K562 (cell line): ENCODE measurements at regions not wholly inside any gene's neighbourhood (a gene's known extent, or its start where the extent isn't known, plus 50 kb on each side); places are given as distances from the start of the nearest gene placed in this dataset.

Experiments used
- ARID1B ChIP-seq: fragments of 450-650 bp; IDR thresholded peaks from 2 replicates; pipeline ENCODE4 v1.6.1; 2016; ENCODE audit warnings: antibody characterized with exemption, mild to moderate bottlenecking, inconsistent platforms
- ELF1 ChIP-seq: fragments of 200-800 bp; sonication (Bioruptor generic); IDR thresholded peaks from 2 replicates; pipeline ENCODE4 v1.6.1; 2016; ENCODE audit warnings: missing genetic modification characterization, missing compliant biosample characterization
- ETV1 ChIP-seq: fragments of 450-650 bp; conservative IDR thresholded peaks from 2 replicates; pipeline ENCODE4 v1.6.1; 2016; ENCODE audit warnings: missing genetic modification characterization, control low read depth, low read depth, missing compliant biosample characterization
- FOS ChIP-seq: IDR thresholded peaks from 3 replicates; pipeline ENCODE4 v1.6.1; 2011; ENCODE audit not compliant: insufficient read length; ENCODE audit errors: extremely low read depth
- GABPB1 ChIP-seq: sonication (generic); formaldehyde crosslinking; IDR thresholded peaks from 2 replicates; pipeline ENCODE4 v1.8.0; 2022; ENCODE audit warnings: mild to moderate bottlenecking, missing genetic modification reagents
- RCOR1 ChIP-seq, 2 experiments: IDR thresholded peaks; 2 replicates each; pipeline ENCODE4 v1.6.1; 2012; ENCODE audit warnings: low read depth in 2 of 2, low read length in 2 of 2, borderline replicate concordance in 1 of 2, improper control_type of control experiment in 1 of 2
- USF1 ChIP-seq: sonication (generic); formaldehyde crosslinking; IDR thresholded peaks from 2 replicates; pipeline ENCODE4 v1.9.0; 2022; ENCODE audit warnings: mild to moderate bottlenecking, missing genetic modification reagents
- ZNF143 ChIP-seq: sonication (generic); formaldehyde crosslinking; IDR thresholded peaks from 2 replicates; pipeline ENCODE4 v1.9.0; 2022; ENCODE audit warnings: mild to moderate bottlenecking, missing genetic modification reagents
- TF ChIP-seq, protein P1 (sequence below): fragments of 450-650 bp; IDR thresholded peaks from 2 replicates; pipeline ENCODE4 v1.6.1; 2016; ENCODE audit warnings: mild to moderate bottlenecking, moderate library complexity
- TF ChIP-seq, protein P2 (sequence below), 2 experiments: IDR thresholded peaks; 2 replicates each; pipeline ENCODE4 v1.6.1; 2011; ENCODE audit warnings: borderline replicate concordance in 1 of 2, control low read depth in 1 of 2, low read depth in 1 of 2, low read length in 1 of 2, mild to moderate bottlenecking in 1 of 2, mixed read lengths in 1 of 2, moderate library complexity in 1 of 2; ENCODE audit not compliant: insufficient read depth in 1 of 2, insufficient read length in 1 of 2, poor library complexity in 1 of 2, severe bottlenecking in 1 of 2; ENCODE audit errors: extremely low read depth in 1 of 2
- TF ChIP-seq, protein P3 (sequence below): sonication (generic); formaldehyde crosslinking; IDR thresholded peaks from 2 replicates; pipeline ENCODE4 v1.8.1; 2023; ENCODE audit warnings: mild to moderate bottlenecking, missing genetic modification reagents

DNA sequence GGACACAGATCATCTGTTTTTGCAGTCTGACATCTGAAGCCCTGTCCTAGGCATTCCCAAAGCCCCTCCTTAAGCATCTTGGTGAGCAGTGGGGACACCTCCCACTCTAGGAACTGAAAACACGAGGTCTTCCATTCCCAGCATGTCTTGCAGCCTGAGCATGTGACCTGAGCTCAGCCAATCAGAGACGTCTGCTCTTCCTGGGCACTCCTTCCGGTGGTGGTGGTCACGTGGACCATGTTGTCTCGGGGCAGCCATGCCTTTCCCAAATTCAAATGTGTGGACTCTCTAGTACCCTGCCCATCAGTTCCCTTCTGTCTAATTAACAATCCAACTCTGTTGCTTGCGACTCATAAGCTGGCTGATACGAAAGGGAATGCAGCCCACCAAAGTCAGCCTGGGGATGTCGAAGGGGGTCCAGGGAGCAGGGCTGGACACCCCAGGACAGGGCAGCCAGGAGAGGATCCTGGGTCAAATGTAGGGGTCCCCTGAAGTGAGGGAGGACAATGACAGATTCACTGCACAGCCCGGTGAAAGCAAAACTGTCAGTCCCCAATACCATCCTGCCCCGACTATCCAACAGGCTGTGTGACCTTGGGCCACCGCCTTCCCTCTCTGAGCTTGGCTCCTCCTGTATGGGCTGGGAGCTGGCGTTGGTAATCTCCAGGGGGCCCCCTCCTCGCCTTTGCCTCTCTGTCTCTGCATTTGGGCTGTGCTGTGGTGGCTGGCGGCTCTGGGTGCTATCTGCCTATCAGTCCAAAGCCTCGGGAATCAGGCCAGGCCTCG is 57.4 kb upstream of the BAIAP2L1 start (continued):
- peak; percentile 67 for TF ChIP-seq GABPB1 (CRISPR knock-in tag)
- TF ChIP-seq, protein P1, sequence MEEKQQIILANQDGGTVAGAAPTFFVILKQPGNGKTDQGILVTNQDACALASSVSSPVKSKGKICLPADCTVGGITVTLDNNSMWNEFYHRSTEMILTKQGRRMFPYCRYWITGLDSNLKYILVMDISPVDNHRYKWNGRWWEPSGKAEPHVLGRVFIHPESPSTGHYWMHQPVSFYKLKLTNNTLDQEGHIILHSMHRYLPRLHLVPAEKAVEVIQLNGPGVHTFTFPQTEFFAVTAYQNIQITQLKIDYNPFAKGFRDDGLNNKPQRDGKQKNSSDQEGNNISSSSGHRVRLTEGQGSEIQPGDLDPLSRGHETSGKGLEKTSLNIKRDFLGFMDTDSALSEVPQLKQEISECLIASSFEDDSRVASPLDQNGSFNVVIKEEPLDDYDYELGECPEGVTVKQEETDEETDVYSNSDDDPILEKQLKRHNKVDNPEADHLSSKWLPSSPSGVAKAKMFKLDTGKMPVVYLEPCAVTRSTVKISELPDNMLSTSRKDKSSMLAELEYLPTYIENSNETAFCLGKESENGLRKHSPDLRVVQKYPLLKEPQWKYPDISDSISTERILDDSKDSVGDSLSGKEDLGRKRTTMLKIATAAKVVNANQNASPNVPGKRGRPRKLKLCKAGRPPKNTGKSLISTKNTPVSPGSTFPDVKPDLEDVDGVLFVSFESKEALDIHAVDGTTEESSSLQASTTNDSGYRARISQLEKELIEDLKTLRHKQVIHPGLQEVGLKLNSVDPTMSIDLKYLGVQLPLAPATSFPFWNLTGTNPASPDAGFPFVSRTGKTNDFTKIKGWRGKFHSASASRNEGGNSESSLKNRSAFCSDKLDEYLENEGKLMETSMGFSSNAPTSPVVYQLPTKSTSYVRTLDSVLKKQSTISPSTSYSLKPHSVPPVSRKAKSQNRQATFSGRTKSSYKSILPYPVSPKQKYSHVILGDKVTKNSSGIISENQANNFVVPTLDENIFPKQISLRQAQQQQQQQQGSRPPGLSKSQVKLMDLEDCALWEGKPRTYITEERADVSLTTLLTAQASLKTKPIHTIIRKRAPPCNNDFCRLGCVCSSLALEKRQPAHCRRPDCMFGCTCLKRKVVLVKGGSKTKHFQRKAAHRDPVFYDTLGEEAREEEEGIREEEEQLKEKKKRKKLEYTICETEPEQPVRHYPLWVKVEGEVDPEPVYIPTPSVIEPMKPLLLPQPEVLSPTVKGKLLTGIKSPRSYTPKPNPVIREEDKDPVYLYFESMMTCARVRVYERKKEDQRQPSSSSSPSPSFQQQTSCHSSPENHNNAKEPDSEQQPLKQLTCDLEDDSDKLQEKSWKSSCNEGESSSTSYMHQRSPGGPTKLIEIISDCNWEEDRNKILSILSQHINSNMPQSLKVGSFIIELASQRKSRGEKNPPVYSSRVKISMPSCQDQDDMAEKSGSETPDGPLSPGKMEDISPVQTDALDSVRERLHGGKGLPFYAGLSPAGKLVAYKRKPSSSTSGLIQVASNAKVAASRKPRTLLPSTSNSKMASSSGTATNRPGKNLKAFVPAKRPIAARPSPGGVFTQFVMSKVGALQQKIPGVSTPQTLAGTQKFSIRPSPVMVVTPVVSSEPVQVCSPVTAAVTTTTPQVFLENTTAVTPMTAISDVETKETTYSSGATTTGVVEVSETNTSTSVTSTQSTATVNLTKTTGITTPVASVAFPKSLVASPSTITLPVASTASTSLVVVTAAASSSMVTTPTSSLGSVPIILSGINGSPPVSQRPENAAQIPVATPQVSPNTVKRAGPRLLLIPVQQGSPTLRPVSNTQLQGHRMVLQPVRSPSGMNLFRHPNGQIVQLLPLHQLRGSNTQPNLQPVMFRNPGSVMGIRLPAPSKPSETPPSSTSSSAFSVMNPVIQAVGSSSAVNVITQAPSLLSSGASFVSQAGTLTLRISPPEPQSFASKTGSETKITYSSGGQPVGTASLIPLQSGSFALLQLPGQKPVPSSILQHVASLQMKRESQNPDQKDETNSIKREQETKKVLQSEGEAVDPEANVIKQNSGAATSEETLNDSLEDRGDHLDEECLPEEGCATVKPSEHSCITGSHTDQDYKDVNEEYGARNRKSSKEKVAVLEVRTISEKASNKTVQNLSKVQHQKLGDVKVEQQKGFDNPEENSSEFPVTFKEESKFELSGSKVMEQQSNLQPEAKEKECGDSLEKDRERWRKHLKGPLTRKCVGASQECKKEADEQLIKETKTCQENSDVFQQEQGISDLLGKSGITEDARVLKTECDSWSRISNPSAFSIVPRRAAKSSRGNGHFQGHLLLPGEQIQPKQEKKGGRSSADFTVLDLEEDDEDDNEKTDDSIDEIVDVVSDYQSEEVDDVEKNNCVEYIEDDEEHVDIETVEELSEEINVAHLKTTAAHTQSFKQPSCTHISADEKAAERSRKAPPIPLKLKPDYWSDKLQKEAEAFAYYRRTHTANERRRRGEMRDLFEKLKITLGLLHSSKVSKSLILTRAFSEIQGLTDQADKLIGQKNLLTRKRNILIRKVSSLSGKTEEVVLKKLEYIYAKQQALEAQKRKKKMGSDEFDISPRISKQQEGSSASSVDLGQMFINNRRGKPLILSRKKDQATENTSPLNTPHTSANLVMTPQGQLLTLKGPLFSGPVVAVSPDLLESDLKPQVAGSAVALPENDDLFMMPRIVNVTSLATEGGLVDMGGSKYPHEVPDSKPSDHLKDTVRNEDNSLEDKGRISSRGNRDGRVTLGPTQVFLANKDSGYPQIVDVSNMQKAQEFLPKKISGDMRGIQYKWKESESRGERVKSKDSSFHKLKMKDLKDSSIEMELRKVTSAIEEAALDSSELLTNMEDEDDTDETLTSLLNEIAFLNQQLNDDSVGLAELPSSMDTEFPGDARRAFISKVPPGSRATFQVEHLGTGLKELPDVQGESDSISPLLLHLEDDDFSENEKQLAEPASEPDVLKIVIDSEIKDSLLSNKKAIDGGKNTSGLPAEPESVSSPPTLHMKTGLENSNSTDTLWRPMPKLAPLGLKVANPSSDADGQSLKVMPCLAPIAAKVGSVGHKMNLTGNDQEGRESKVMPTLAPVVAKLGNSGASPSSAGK = peak; percentile 91
- 0 out of 2 replicates have a peak, but pooled peaks have one; percentile 23 for TF ChIP-seq ELF1
- 0 out of 2 replicates have a peak, but pooled peaks have one; percentile 43 for TF ChIP-seq ETV1 (tag)
- no peak for TF ChIP-seq ARID1B
- peak; percentile 68 for TF ChIP-seq FOS
- TF ChIP-seq USF1 = peak; percentile 97
- TF ChIP-seq RCOR1 (IDR thresholded peaks at IDR 0.05; ENCODE audit: borderline replicate concordance in 1 of 2, low read depth in 2 of 2, low read length in 2 of 2) = no peak
- peak; percentile 65; the same call in 1 of the 2 replicates for TF ChIP-seq ZNF143 (CRISPR knock-in tag)
- TF ChIP-seq, protein P2, sequence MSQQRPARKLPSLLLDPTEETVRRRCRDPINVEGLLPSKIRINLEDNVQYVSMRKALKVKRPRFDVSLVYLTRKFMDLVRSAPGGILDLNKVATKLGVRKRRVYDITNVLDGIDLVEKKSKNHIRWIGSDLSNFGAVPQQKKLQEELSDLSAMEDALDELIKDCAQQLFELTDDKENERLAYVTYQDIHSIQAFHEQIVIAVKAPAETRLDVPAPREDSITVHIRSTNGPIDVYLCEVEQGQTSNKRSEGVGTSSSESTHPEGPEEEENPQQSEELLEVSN (IDR thresholded peaks at IDR 0.05; ENCODE audit: borderline replicate concordance in 1 of 2, extremely low read depth in 1 of 2, insufficient read depth in 1 of 2, insufficient read length in 1 of 2, low read depth in 1 of 2, low read length in 1 of 2, poor library complexity in 1 of 2, severe bottlenecking in 1 of 2) = peak in 1 of 2 experiments; percentile 46
- TF ChIP-seq, protein P3, sequence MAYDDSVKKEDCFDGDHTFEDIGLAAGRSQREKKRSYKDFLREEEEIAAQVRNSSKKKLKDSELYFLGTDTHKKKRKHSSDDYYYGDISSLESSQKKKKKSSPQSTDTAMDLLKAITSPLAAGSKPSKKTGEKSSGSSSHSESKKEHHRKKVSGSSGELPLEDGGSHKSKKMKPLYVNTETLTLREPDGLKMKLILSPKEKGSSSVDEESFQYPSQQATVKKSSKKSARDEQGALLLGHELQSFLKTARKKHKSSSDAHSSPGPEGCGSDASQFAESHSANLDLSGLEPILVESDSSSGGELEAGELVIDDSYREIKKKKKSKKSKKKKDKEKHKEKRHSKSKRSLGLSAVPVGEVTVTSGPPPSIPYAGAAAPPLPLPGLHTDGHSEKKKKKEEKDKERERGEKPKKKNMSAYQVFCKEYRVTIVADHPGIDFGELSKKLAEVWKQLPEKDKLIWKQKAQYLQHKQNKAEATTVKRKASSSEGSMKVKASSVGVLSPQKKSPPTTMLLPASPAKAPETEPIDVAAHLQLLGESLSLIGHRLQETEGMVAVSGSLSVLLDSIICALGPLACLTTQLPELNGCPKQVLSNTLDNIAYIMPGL (CRISPR knock-in tag) = 0 out of 2 replicates have a peak, but pooled peaks have one; percentile 41
